ENCODE measurements at regions not wholly inside any gene's neighbourhood (a gene's known extent, or its start where the extent isn't known, plus 50 kb on each side); places are given as distances from the start of the nearest gene placed in this dataset.

- no peak for TF ChIP-seq POLR2A (IDR thresholded peaks at IDR 0.05; ENCODE audit: low read depth, low read length)
- TF ChIP-seq POLR2AphosphoS5 (IDR thresholded peaks at IDR 0.05; ENCODE audit: low read depth, low read length) = no peak
Observed at GRCh38 chr4:81965911-81966310, 407.9 kb downstream of the HNRNPD start.
